GM12878 (cell line): ENCODE measurements at regions not wholly inside any gene's neighbourhood (a gene's known extent, or its start where the extent isn't known, plus 50 kb on each side); places are given as distances from the start of the nearest gene placed in this dataset.

ENCODE experiments used
- ATAC-seq: fragments of 200-7000 bp; cut with Tn5 transposase; 3 replicates; pipeline ENCODE4 v1.9.1; 2020; ENCODE audit warnings: mild to moderate bottlenecking, moderate library complexity
- BruUV-seq: library from RNA; stranded (reverse); fragments of 400-500 nt; replicated peaks from 2 replicates; lab custom pipeline; 2021; lab: Mats Ljungman, UMichigan
- CTCF ChIA-PET: fragments of 300-600 bp; sonication (Branson Sonifier 250); formaldehyde crosslinking; extraction: SDS; loops from one replicate; lab custom pipeline; 2021; ENCODE audit warnings: inconsistent platforms; lab: Yijun Ruan, JAX
- POLR2A ChIA-PET: fragments of 350-600 bp; formaldehyde crosslinking; extraction: SDS; loops from one replicate; lab custom pipeline; 2021; ENCODE audit warnings: inconsistent platforms; lab: Charles Lee
- RAD21 ChIA-PET: fragments of 300-600 bp; sonication (Branson Sonifier 250); formaldehyde crosslinking; loops from one replicate; lab custom pipeline; 2023; ENCODE audit warnings: antibody characterized with exemption; ENCODE audit not compliant: unreplicated experiment; lab: Charles Lee
- SMC1A ChIA-PET: fragments of 300-600 bp; sonication (Branson Sonifier 250); formaldehyde crosslinking; loops from one replicate; lab custom pipeline; 2023; ENCODE audit not compliant: unreplicated experiment, uncharacterized antibody; lab: Charles Lee
- DNase-seq: peaks from one replicate; pipeline ENCODE4 v3.0.0-alpha.2; 2011; ENCODE audit warnings: low read depth, low spot score
- FAIRE-seq: peaks from 3 replicates; lab custom pipeline; 2011; peaks lifted over from hg19 to GRCh38; lab: Jason Lieb, UNC
- H2AFZ ChIP-seq: 2 replicates; pipeline ENCODE4 v1.6.0; 2011; ENCODE audit warnings: low read depth, low read length, control low read depth; ENCODE audit not compliant: control insufficient read depth
- H3K27ac ChIP-seq: 2 replicates; pipeline ENCODE4 v1.5.1; 2011; ENCODE audit warnings: control low read depth; ENCODE audit not compliant: control insufficient read depth, insufficient read depth
- H3K27me3 ChIP-seq, 2 experiments: replicated peaks in 1 of 2; 2 replicates each; pipeline versions ENCODE4 v1.6.0 to v1.6.1; 2011; ENCODE audit warnings: low read length in 1 of 2; ENCODE audit not compliant: control insufficient read depth in 2 of 2, insufficient read depth in 2 of 2
- H3K36me3 ChIP-seq, 2 experiments: 2 replicates each; pipeline ENCODE4 v1.5.1; 2011; ENCODE audit warnings: low read length in 1 of 2; ENCODE audit not compliant: control insufficient read depth in 2 of 2, insufficient read depth in 2 of 2
- H3K4me1 ChIP-seq: 2 replicates; pipeline ENCODE4 v1.6.1; 2011; ENCODE audit warnings: mild to moderate bottlenecking, low read length, moderate library complexity, mixed read lengths; ENCODE audit not compliant: control insufficient read depth, insufficient read depth
- H3K4me2 ChIP-seq: 2 replicates; pipeline ENCODE4 v1.6.0; 2011; ENCODE audit warnings: control low read depth; ENCODE audit not compliant: control insufficient read depth, insufficient read depth
- H3K4me3 ChIP-seq: fragments of 200-600 bp; sonication (generic); 2 replicates; pipeline ENCODE4 v1.5.1; 2016
- H3K79me2 ChIP-seq: 2 replicates; pipeline ENCODE4 v1.6.0; 2011; ENCODE audit warnings: low read length; ENCODE audit not compliant: control insufficient read depth, insufficient read depth
- H3K9ac ChIP-seq: 2 replicates; pipeline ENCODE4 v1.8.0; 2011; ENCODE audit warnings: low read length, control low read depth, mixed read lengths; ENCODE audit not compliant: control insufficient read depth, insufficient read depth
- H3K9me3 ChIP-seq: replicated peaks from 3 replicates; pipeline ENCODE4 v1.5.1; 2011; ENCODE audit warnings: mild to moderate bottlenecking, low read length; ENCODE audit not compliant: control insufficient read depth, insufficient read depth
- H4K20me1 ChIP-seq: 2 replicates; pipeline ENCODE4 v1.6.0; 2011; ENCODE audit not compliant: control insufficient read depth, insufficient read depth
- CBFB ChIP-seq: IDR thresholded peaks from 2 replicates; pipeline ENCODE4 v1.6.1; 2016; ENCODE audit warnings: antibody characterized with exemption, low read depth
- CHD2 ChIP-seq: IDR thresholded peaks from 2 replicates; pipeline ENCODE4 v1.6.1; 2011; ENCODE audit warnings: low read depth, low read length, improper control_type of control experiment, borderline replicate concordance
- DPF2 ChIP-seq: fragments of 450-650 bp; IDR thresholded peaks from 2 replicates; pipeline ENCODE4 v1.6.1; 2017; ENCODE audit warnings: mild to moderate bottlenecking
- EZH2 ChIP-seq: IDR thresholded peaks from 2 replicates; pipeline ENCODE4 v1.6.1; 2012; ENCODE audit warnings: low read depth, mild to moderate bottlenecking, control low read depth, inconsistent platforms, low read length, borderline replicate concordance; ENCODE audit not compliant: control insufficient read depth
- HCFC1 ChIP-seq: fragments of 150-350 bp; IDR thresholded peaks from 2 replicates; pipeline ENCODE4 v1.6.1; 2014; ENCODE audit warnings: low read length
- JUND ChIP-seq: IDR thresholded peaks from 2 replicates; pipeline ENCODE4 v1.6.1; 2012; ENCODE audit warnings: low read depth, mild to moderate bottlenecking, low read length, improper control_type of control experiment, moderate library complexity
- MEF2A ChIP-seq: IDR thresholded peaks from 2 replicates; pipeline ENCODE4 v1.6.1; 2011; ENCODE audit warnings: low read depth, mild to moderate bottlenecking, low read length, moderate library complexity; ENCODE audit not compliant: insufficient read depth
- PAX5 ChIP-seq: IDR thresholded peaks from 2 replicates; pipeline ENCODE4 v1.6.1; 2011; ENCODE audit warnings: low read depth, low read length, borderline replicate concordance
- RUNX3 ChIP-seq: IDR thresholded peaks from 2 replicates; pipeline ENCODE4 v1.6.1; 2012; ENCODE audit warnings: low read length, inconsistent platforms
- SP1 ChIP-seq: IDR thresholded peaks from one replicate; pipeline ENCODE4 v1.6.1; 2011; ENCODE audit warnings: low read depth, low read length
- SREBF1 ChIP-seq: IDR thresholded peaks from 2 replicates; pipeline ENCODE4 v1.6.1; 2012; ENCODE audit warnings: mild to moderate bottlenecking, low read length
- ZNF384 ChIP-seq: IDR thresholded peaks from 2 replicates; pipeline ENCODE4 v1.6.1; 2012; ENCODE audit warnings: low read depth, mild to moderate bottlenecking, low read length, improper control_type of control experiment, borderline replicate concordance
- ZNF622 ChIP-seq: fragments of 450-650 bp; IDR thresholded peaks from 2 replicates; pipeline ENCODE4 v1.6.1; 2017; ENCODE audit warnings: mild to moderate bottlenecking, inconsistent platforms
- ZSCAN29 ChIP-seq: fragments of 450-650 bp; IDR thresholded peaks from 2 replicates; pipeline ENCODE4 v1.6.1; 2017; ENCODE audit warnings: mild to moderate bottlenecking, moderate library complexity
- whole genome bisulfite sequencing: methylation state at CpG from one replicate; pipeline ENCODE4 v1.1.6; 2016; ENCODE audit warnings: low lambda C conversion rate; ENCODE audit not compliant: insufficient replicate concordance, insufficient coverage; ENCODE audit errors: missing lambda C conversion rate; 5-methylcytosine and 5-hydroxymethylcytosine counted together
- in situ Hi-C: fragments of 300-500 bp; cut with MboI; formaldehyde crosslinking; loops from 9 replicates; pipeline ENCODE4 v1.14.3; 2018; ENCODE audit warnings: mixed read lengths
- intact Hi-C: fragments of 100-400 bp; cut with micrococcal nuclease; formaldehyde crosslinking; loops from one replicate; pipeline ENCODE4 v1.14.2; 2022; ENCODE audit not compliant: unreplicated experiment
- TF ChIP-seq, protein P1 (sequence below): fragments of 450-650 bp; IDR thresholded peaks from 2 replicates; pipeline ENCODE4 v1.6.1; 2017; ENCODE audit warnings: low read depth, mild to moderate bottlenecking, moderate library complexity

DNA sequence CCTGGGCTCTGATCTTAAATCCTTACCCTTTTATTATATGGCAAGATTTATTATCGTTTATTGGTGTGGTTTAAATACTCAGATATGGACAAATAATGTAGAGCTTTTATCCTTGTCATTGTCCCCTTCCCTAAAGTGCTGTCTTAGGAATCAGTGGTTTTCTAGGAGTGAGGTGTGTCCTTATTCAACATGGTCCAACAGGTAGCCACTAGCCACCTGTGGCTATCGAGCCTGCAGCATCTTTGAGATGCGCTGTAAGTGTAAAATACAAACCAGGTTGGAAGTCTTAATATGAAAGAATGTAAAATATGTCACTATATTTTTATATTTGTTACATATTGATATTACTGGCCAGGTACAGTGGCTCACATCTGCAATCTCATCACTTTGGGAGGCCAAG is 82.4 kb upstream of the BASP1 start:
- intact Hi-C loops (no loop called here), in situ Hi-C loops (no loop called here)
- no peak for DNase-seq
- WGBS: 11% methylated on average over 3 of the region's 3 CpGs
- Histone ChIP-seq H4K20me1 (no peaks in the 10 kb centered on the region), H2AFZ (no peak overlapping the region), H3K4me3 (no peak overlapping the region), H3K79me2 (no peaks in the 10 kb centered on the region), H3K27ac (no peak overlapping the region), H3K9me3 (no peaks in the 10 kb centered on the region; the same call in 2 of the 3 replicates), H3K4me2 (no peak overlapping the region), H3K27me3 (no peaks in the 10 kb centered on the region), H3K36me3 (no peaks in the 10 kb centered on the region), H3K4me1 (no peaks in the 10 kb centered on the region), H3K9ac (no peak overlapping the region)
- ChIA-PET SMC1A (no interaction called here), RAD21 (no interaction called here), POLR2A (no interaction called here), CTCF (interaction anchor here (1.0 kb wide), 1 partner anchor 56 kb away, joined by 3 read pairs; no protein-coding TSS in a partner anchor)
- BruUV-seq: no TSS peak
- TF ChIP-seq, protein P1, sequence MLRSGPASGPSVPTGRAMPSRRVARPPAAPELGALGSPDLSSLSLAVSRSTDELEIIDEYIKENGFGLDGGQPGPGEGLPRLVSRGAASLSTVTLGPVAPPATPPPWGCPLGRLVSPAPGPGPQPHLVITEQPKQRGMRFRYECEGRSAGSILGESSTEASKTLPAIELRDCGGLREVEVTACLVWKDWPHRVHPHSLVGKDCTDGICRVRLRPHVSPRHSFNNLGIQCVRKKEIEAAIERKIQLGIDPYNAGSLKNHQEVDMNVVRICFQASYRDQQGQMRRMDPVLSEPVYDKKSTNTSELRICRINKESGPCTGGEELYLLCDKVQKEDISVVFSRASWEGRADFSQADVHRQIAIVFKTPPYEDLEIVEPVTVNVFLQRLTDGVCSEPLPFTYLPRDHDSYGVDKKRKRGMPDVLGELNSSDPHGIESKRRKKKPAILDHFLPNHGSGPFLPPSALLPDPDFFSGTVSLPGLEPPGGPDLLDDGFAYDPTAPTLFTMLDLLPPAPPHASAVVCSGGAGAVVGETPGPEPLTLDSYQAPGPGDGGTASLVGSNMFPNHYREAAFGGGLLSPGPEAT: no peak
- TF ChIP-seq ZSCAN29 (no peak), HCFC1 (no peak), PAX5 (no peak), JUND (no peak)
- FAIRE-seq: no peak
- no peak for ATAC-seq

DNA sequence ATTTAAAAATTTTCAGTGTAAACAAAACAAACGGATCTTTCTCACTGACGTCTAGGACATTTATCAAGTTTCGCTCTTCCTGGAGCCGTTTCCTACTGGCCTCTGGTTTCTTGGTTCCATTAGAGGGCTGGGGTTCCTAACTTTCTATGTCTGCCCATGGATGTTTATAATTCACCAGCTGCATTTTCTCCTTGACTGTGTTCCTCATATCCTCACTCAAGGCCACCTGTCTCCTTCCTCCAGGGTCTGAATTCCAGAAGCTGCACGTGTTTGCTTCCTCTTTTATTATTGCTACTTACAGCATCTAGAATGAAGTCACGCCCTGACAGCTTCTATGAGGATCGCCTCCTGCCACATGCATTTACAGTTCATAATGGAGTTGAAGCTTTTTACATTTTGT is 74.1 kb upstream of the BASP1 start:
- no peak overlapping the region for H3K9ac ChIP-seq
- RAD21 ChIA-PET: no interaction called here
- in situ Hi-C loops: no loop called here
- TF ChIP-seq RUNX3: no peak
- TF ChIP-seq SREBF1: no peak
- TF ChIP-seq EZH2: no peak
- no peak for TF ChIP-seq ZNF622
- TF ChIP-seq SP1: no peak
- TF ChIP-seq HCFC1: no peak
- no peak for TF ChIP-seq MEF2A
- TF ChIP-seq CBFB: no peak
- TF ChIP-seq, protein P1: no peak
- TF ChIP-seq ZNF384: no peak
- no peak for TF ChIP-seq CHD2
- TF ChIP-seq DPF2: no peak
- TF ChIP-seq, all 136 proteins: peak for 0
- Histone ChIP-seq H3K27ac (no peak overlapping the region), H3K4me3 (no peak overlapping the region), H3K4me1 (no peaks in the 10 kb centered on the region), H3K9me3 (no peaks in the 10 kb centered on the region), H3K4me2 (no peak overlapping the region), H3K27me3 (no peaks in the 10 kb centered on the region), H3K79me2 (no peaks in the 10 kb centered on the region), H3K36me3 (no peaks in the 10 kb centered on the region), H4K20me1 (no peaks in the 10 kb centered on the region), H2AFZ (no peak overlapping the region)
- 47% methylated on average over 7 of the region's 7 CpGs for WGBS
- intact Hi-C loops: no loop called here
- POLR2A ChIA-PET: no interaction called here
- BruUV-seq: no TSS peak
- ATAC-seq (no peak), DNase-seq (no peak), FAIRE-seq (no peak)
- SMC1A ChIA-PET: interaction anchor here (0.5 to 1.7 kb wide), 2 partner anchors 11 to 165 kb away, joined by 3 to 4 read pairs; no protein-coding TSS in a partner anchor
- CTCF ChIA-PET: interaction anchor here (4.1 kb wide), 1 partner anchor 10 kb away, joined by 18 read pairs; no protein-coding TSS in a partner anchor
